Activated CD8-positive, alpha-beta memory T cell treated with anti-CD3 and anti-CD28 coated beads for 36 hours (primary cell): ENCODE measurements at regions not wholly inside any gene's neighbourhood (a gene's known extent, or its start where the extent isn't known, plus 50 kb on each side); places are given as distances from the start of the nearest gene placed in this dataset.

Experiments
- CTCF ChIA-PET: fragments of 350-600 bp; sonication (Branson Sonifier 250); formaldehyde crosslinking; loops from one replicate; lab custom pipeline; 2021; ENCODE audit warnings: antibody characterized with exemption; lab: Charles Lee
- POLR2A ChIA-PET: fragments of 350-600 bp; sonication (Branson Sonifier 250); formaldehyde crosslinking; loops from one replicate; lab custom pipeline; 2021; ENCODE audit warnings: antibody characterized with exemption; lab: Charles Lee

- ChIA-PET CTCF (no interaction called here), POLR2A (no interaction called here)
These were observed 148.1 kb downstream of the KIF26A start for GRCh38 chr14:104286496-104286895.

- CTCF ChIA-PET: no interaction called here
- POLR2A ChIA-PET: no interaction called here
These were observed 149.1 kb downstream of the KIF26A start for GRCh38 chr14:104287301-104288009.

DNA sequence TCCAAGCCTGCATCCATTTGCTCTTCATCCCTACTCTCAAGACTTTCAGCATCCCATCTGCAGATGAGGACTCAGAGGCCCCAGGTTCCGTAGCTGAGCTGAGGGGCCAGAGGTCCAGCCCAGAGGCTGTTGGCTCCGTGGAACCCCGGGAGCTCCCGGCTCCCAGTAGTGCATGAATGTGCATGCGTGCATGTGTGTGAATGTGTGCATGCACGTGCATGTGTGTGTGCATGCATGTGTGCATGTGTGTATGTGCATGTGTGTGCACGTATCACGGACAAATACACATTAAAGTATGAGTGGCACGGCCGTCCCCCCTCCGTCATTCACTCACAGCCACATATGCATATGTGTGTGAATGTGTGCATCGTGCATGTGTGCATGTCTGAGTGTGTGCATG lies 149.9 kb downstream of the KIF26A start:
- CTCF ChIA-PET: no interaction called here

GRCh38 chr14:104289507-104289906 lies 151.1 kb downstream of the KIF26A start:
- ChIA-PET POLR2A (no interaction called here), CTCF (no interaction called here)

More for the DNA sequence above, 149.9 kb downstream of the KIF26A start:
- POLR2A ChIA-PET: no interaction called here

GRCh38 chr14:104290058-104290667 lies 151.8 kb downstream of the KIF26A start:
- CTCF ChIA-PET: no interaction called here
- POLR2A ChIA-PET: no interaction called here

GRCh38 chr14:104290756-104291122 lies 152.4 kb downstream of the KIF26A start:
- POLR2A ChIA-PET: no interaction called here
- CTCF ChIA-PET: no interaction called here

DNA sequence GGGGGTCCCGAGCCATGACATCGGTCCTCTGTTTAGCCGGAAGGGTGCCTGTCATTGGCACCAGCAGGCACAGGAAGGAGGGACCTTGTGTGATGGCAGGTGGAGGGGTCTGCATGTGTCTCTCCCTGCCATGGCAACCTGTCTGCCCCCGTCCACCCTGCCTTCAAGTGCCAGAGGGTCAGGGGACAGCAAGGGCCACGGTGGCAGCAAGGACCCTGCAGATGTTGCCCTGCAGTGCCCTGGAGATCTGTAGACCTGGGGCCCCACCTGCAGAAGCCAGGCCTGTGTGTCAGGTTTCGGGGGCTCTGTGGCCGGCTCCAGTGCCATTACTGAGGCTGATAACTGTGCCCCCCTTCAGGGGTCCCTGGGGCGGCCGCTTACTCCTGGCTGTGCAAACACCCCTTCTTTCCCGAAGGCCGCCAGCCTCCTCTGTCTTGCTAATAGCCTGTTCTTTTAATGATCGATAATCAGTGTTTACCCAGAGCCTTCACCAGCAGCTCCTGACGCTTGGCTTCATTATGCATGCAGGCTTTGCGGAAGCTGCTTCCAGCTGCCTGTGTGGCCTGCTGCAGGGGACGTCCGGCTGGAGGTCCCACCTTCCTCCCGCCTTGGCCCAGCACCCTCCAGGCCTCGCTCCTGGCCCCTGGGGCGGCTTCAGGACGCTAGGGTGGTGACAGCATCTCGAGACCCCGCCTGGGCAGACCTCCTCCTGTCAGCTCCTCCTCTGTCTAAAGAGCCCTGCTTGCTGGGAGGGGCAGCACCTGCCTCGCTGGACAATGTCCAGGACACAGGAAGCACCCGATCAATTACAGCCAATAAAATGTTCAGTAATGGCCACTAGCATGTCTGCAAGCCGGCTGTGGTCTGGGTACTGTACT lies 153.0 kb downstream of the KIF26A start:
- ChIA-PET CTCF (no interaction called here), POLR2A (no interaction called here)

DNA sequence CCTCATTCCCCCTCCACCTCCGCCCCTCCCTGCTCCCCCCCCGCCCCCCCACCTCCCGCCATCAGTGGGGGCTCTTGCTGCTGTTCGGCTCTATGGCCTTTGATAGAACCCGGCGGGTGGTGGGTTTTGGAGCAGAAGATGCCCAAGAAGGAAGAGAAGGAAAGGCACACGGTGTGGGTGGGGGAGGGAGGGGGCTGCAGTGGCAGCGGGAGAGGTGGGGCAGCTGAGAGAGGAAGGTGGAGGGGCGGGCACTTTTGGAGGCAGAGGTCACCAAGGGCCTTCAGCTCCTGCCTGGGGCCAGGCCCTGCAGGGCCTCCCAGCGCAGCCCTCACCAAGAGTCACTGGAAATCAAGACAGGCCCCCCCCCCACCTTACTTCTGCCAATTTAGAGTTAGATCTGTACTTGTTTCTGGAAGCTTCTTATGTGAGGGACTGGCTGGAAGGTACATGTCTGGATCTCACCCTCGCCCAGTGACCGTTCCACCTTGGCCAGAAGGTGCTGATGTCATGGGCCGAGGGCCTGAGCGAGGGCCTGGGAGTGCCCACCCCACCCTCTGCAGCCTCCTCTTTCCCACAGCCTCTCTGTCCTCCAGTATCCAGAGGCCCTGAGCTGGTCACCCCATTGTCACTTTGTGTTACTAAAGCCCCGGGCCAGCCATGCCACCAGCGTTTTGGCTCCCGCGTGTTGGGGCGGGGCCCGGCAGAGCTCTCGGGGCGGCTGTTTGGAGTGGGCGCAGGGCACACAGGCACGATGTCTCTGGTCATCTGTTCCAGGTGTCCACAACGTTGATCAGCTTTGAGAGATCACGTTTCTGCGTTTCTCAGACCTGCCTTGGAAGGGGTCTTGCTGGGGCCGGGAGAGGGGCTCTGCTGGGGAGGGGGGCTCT lies 153.9 kb downstream of the KIF26A start:
- CTCF ChIA-PET: no interaction called here
- POLR2A ChIA-PET: no interaction called here

GRCh38 chr14:104293231-104293841 lies 154.9 kb downstream of the KIF26A start:
- ChIA-PET CTCF (no interaction called here), POLR2A (no interaction called here)

DNA sequence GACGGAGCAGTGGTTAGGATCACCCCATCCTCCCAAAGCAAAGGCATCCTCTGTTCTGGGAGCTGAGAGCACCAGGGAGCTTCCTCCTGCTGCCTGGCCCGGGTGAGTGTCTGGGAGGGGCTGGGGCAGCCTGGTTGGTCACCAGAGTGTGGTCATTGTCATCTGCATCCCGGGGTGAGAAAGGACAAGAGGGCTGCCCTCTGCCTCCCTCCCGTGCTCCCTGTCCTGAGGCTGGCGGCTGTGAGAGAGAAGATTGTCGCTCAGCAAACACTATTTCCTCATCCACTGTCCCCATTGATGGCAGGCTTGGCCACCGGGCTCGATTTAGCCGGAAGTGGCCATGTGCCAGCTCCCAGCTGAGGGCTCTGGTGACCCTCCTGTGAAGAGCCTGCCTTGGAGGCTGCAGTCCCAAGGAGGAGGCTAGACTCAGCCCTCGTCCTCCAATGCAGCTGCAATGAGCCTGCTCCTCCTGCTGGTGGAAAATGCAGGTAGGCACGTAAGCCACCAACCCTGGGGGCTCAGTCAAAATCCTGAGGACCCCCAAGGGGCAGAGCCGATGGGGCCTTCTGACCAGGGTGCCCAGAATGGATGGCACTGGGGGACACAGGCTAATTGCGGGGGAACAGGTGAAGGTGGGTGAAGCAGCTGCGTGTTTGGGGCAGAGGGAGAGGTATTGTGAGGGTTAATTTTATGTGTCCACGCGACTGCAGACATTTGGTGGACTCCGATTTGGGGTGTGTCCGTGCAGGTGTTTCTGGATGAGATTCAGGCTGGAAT lies 155.7 kb downstream of the KIF26A start:
- ChIA-PET CTCF (no interaction called here), POLR2A (no interaction called here)

DNA sequence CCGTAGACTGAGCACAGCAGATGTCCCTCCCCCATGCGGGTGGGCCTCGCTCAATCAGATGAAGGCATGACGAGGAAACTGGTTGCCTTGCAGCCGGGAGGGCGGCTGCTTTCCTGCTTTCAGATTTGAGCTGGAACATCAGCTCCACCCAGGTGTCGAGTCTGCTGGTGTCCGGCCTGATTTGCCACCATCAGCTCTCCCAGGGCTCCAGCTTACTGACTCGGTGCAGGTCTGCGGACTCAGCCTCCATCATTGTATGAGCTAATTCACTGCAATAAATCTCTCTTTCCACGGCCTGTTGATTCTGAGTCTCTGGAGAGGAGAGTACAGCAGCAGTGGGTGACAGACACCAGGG lies 156.2 kb downstream of the KIF26A start:
- ChIA-PET POLR2A (no interaction called here), CTCF (no interaction called here)

DNA sequence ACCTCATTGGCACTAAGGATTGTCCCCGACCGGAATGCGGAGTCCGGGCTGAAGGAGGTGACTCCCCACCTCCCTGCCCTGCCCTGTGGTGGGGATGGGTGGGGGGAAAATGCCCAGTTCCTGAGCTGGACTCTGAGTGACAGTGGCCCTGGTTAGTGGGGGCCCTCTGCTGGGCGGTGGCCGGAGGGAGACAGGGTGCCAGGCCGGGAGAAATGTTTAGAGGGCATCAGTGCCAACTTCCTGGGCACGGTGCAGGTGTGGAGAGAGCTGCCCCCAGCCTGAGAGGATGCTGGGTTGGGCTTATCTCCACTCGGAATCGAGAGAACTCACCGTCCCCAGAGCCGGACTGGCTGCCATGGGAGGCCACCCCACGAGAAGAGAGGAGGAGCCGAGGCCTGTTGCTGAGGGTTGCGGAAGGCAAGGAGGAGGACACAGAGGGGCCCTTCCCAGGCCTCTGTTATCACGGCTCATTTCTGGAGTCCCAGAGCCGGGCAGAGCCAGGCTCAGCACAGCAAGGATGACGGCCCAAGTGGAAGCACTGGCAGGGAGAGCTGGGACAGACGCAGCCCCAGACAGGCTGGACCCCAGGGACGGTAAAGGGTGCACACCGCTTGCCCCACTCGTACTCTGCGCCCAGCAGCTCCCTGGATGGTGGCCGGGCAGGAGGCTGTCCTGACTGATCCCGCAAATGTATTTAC lies 156.7 kb downstream of the KIF26A start:
- CTCF ChIA-PET: no interaction called here

GRCh38 chr14:104295681-104296387 lies 157.4 kb downstream of the KIF26A start:
- POLR2A ChIA-PET: no interaction called here
- CTCF ChIA-PET: no interaction called here

More for the DNA sequence above, 156.7 kb downstream of the KIF26A start:
- POLR2A ChIA-PET: no interaction called here

GRCh38 chr14:104296388-104297312 lies 158.3 kb downstream of the KIF26A start:
- ChIA-PET CTCF (no interaction called here), POLR2A (no interaction called here)

DNA sequence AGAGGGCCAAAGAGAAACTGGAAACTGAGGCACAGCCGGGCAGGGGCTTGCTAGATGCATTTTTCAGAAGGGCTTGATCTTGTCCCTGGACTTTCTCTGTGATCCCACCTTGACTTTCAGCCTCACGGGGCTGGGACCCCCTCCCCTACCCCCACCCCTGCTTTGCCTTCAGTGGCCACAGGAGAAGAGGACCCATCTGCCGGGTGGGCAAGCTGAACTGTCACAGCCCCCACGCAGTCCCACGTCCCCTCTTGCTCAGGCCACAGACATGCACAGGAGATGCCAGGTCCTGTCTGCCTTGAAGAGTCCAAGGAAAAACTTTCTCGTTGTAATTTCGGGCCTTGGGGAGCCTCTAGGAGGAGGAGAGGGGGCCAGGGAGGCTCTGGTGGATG lies 158.9 kb downstream of the KIF26A start:
- CTCF ChIA-PET: no interaction called here
- POLR2A ChIA-PET: no interaction called here

GRCh38 chr14:104297721-104298401 lies 159.5 kb downstream of the KIF26A start:
- ChIA-PET CTCF (no interaction called here), POLR2A (no interaction called here)
